Activated naive CD4-positive, alpha-beta T cell treated with anti-CD3 and anti-CD28 coated beads, Interleukin-2, amount 50 U/mL, for 24 hours (primary cell): ENCODE measurements at regions not wholly inside any gene's neighbourhood (a gene's known extent, or its start where the extent isn't known, plus 50 kb on each side); places are given as distances from the start of the nearest gene placed in this dataset.
"Not testable (repeated sequence)": the region's sequence is repeated elsewhere in the genome, so short reads cannot be mapped to it uniquely, and the experiment has no call there.

Experiments
- H3K27ac Mint-ChIP-seq: one replicate; pipeline ENCODE4 v1.8.0; 2021; ENCODE audit warnings: mild to moderate bottlenecking, mixed read lengths
- H3K27me3 Mint-ChIP-seq: one replicate; pipeline ENCODE4 v1.8.0; 2021; ENCODE audit warnings: mixed read lengths
- H3K36me3 Mint-ChIP-seq: one replicate; pipeline ENCODE4 v1.8.0; 2021; ENCODE audit warnings: mixed read lengths
- H3K4me1 Mint-ChIP-seq: one replicate; pipeline ENCODE4 v1.8.0; 2021; ENCODE audit warnings: mixed read lengths
- H3K4me3 Mint-ChIP-seq: one replicate; pipeline ENCODE4 v1.8.0; 2021; ENCODE audit warnings: mild to moderate bottlenecking, mixed read lengths
- H3K9me3 Mint-ChIP-seq: one replicate; pipeline ENCODE4 v1.8.0; 2021; ENCODE audit warnings: mixed read lengths

DNA sequence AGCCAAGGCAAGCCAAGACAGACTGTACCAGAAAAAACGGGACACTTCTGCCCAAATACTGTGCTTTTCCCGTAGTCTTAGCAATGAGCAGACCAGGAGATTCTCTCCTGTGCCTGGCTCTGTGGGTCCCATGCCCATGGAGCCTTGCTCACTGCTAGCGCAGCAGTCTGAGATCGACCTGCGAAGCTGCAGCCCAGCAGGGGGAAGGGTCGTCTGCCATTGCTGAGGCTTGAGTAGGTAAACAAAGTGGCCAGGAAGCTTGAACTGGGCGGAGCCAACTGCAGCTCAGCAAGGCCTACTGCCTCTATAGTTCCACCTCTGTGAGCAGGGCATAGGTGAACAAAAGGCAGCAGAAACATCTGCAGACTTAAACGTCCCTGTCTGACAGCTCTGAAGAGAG is 647.3 kb upstream of the C16orf82 start:
- H3K27me3 Mint-ChIP-seq, H3K36me3 Mint-ChIP-seq, H3K4me3 Mint-ChIP-seq, H3K27ac Mint-ChIP-seq, H3K4me1 Mint-ChIP-seq, H3K9me3 Mint-ChIP-seq: not testable (repeated sequence)

DNA sequence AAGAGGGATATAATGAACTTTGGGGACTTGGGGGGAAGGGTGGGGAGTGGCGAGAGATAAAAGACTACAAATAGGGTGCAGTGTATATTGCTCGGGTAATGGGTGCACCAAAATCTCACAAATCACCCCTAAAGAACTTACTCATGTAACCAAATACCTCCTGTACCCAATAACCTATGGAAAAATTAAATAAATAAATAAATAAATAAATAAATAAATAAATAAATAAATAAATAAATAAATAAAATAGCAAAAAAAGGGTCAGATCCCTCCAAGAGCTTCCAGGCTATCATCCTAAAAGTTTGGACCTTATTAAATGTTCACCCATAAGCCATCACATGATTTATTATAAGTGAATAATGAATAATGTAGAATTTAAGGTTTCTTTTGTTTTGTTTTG is 636.1 kb upstream of the C16orf82 start:
- Mint-ChIP-seq H3K4me1 (no peaks in the 10 kb centered on the region), H3K9me3 (peaks cover 6% of the 10 kb centered on the region), H3K4me3 (no peak overlapping the region), H3K27ac (no peak overlapping the region), H3K36me3 (peaks cover 2% of the 10 kb centered on the region), H3K27me3 (peaks cover 4% of the 10 kb centered on the region)

DNA sequence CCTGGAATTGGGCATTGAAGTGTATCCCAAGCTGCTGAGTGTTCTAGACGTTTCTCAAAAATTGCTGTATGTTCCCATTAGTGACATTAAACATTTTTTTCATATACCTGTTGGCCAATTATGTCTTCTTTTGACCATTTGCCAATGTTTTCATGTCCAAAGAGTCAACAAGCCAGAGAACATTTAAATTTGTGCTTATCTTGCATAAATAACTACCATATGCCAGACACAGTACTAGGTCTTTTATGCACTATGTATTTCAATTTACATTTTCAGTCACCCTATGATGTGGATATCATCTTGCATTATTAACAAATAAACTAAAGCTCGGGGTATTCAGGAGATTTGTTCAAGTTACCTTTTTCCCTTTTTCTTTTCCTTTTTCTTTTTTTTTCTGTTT is 632.9 kb upstream of the C16orf82 start:
- Mint-ChIP-seq H3K9me3 (peaks cover 1% of the 10 kb centered on the region), H3K36me3 (no peaks in the 10 kb centered on the region), H3K4me3 (no peak overlapping the region), H3K27me3 (peaks cover 2% of the 10 kb centered on the region), H3K27ac (no peak overlapping the region), H3K4me1 (no peaks in the 10 kb centered on the region)

DNA sequence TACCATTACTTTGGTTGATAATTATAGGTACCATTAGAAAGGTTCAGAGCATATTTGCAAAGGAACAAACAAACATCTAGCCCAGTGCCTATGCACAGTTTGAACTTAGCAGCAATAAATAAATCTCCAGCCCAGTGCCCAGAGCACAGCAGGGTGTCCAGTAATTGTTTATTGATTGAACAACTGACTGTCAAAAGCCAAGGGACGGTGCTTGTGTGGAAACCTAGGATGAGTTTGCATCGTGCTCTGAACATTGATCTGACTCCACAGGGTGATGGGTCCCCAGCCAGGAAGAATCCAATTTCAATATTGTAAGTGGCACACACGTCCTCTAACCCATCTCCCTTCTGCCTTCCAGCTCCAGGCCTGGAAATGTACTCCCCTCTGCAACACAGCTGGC is 625.5 kb upstream of the C16orf82 start:
- Mint-ChIP-seq H3K27ac (no peak overlapping the region), H3K36me3 (no peaks in the 10 kb centered on the region), H3K4me3 (no peak overlapping the region), H3K4me1 (no peaks in the 10 kb centered on the region), H3K27me3 (peaks cover 2% of the 10 kb centered on the region), H3K9me3 (no peaks in the 10 kb centered on the region)

DNA sequence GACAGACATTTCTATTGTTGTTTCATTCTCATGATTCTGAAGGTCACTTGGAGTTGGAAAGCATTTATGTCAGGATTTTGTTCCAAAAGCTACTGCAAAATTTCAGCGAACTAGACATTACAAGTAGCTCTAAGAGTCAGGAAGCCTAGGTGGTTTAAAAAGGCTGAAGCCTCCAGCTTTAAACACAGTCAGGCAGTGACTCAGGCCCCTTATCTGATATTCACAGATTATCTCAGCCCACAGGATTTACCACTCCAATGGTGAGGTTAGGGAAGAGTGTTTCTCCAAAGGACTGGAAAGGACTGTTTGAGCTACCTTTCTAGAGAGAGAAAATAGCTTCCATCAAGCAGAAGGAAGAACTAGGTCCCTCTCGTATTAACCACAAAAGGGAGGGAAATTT is 624.4 kb upstream of the C16orf82 start:
- no peaks in the 10 kb centered on the region for H3K9me3 Mint-ChIP-seq

DNA sequence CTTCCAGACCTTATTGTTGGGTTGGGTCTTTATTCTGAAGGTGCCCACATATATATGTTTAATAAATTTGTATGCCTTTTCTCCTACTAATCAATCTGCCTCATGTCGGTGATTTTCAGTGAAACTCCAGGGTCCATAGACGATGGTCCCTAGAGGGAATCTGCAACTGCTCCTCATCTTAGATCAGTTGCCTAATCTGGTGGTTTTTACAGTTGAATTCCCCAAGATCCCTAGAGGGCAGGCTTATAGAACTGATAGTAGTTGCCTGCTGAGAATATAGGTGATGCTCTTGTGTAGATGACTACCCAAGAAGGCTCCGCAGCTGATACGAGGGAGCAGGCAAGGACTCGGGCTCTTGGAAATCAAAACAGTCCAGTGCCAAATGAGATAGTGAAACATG is 619.2 kb upstream of the C16orf82 start:
- H3K27ac Mint-ChIP-seq: no peak overlapping the region
- H3K4me1 Mint-ChIP-seq: no peaks in the 10 kb centered on the region

More for the DNA sequence above, 624.4 kb upstream of the C16orf82 start:
- H3K36me3 Mint-ChIP-seq: no peaks in the 10 kb centered on the region
- H3K4me1 Mint-ChIP-seq: no peaks in the 10 kb centered on the region
- no peak overlapping the region for H3K4me3 Mint-ChIP-seq
- no peak overlapping the region for H3K27ac Mint-ChIP-seq
- no peaks in the 10 kb centered on the region for H3K27me3 Mint-ChIP-seq

DNA sequence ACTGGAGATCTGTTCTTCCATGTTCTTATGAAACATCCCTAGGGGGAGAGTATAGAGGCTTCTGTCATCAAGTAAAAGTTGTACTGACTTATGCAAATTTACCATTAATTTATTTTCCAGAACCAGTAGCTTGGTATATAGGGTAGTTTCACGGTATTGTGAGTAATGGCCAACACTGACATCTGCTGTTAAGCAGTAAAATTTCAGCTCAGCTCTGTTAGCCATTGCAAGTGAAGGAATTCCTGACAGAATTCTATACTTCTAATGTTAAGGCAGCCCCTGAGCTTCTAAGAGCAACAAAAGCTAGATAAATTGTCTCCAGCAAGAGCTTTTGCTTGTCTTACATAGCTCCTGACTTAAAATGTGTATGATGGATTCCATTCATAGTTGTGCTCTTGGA is 613.5 kb upstream of the C16orf82 start:
- H3K27me3 Mint-ChIP-seq: peaks cover 4% of the 10 kb centered on the region
- H3K36me3 Mint-ChIP-seq: no peaks in the 10 kb centered on the region
- no peaks in the 10 kb centered on the region for H3K9me3 Mint-ChIP-seq
- H3K27ac Mint-ChIP-seq: no peak overlapping the region
- H3K4me3 Mint-ChIP-seq: no peak overlapping the region
- no peaks in the 10 kb centered on the region for H3K4me1 Mint-ChIP-seq

More for the DNA sequence above, 619.2 kb upstream of the C16orf82 start:
- no peaks in the 10 kb centered on the region for H3K9me3 Mint-ChIP-seq
- no peaks in the 10 kb centered on the region for H3K27me3 Mint-ChIP-seq
- no peaks in the 10 kb centered on the region for H3K36me3 Mint-ChIP-seq
- H3K4me3 Mint-ChIP-seq: no peak overlapping the region

DNA sequence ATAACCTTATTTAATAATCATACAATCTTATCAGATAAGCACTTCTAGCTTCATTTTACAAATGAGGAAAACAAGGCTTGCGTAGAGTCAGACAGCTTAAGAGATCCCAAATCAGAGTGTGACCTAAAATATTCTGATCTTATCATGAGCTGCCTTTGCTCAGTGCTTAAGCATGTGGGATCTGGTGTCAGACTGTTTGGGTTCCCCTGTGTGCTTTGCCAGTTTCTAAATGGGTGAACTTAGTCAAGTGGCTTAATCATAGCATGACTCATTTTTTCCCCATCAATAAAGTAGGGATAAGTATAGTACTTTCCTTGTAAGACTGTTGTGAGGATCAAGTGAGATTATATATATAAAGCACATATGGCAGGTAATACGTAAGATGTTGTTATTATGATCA is 612.6 kb upstream of the C16orf82 start:
- Mint-ChIP-seq H3K27me3 (peaks cover 4% of the 10 kb centered on the region), H3K9me3 (no peaks in the 10 kb centered on the region), H3K27ac (no peak overlapping the region), H3K4me1 (no peaks in the 10 kb centered on the region), H3K36me3 (no peaks in the 10 kb centered on the region), H3K4me3 (no peak overlapping the region)

DNA sequence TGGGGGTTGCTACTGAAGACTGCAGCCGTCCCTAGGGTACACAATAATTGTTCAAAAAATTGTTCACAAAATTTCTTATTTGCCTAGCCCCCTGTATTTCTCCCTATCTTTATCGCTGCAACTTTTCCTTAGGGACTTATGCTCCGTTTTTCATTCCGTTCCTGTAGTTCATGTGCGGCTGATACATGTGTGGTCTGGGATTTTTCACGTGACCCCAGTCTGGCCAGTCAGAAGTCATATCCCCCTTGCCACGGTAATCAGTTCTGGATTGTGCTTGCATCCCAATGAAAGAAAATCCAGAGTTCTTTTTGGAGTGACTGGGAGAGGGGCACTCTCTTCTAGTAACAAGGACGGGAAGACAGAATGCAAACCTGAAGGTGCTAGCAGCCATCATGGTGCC is 610.7 kb upstream of the C16orf82 start:
- no peaks in the 10 kb centered on the region for H3K4me1 Mint-ChIP-seq
- no peaks in the 10 kb centered on the region for H3K36me3 Mint-ChIP-seq
- no peak overlapping the region for H3K4me3 Mint-ChIP-seq
- peaks cover 7% of the 10 kb centered on the region for H3K27me3 Mint-ChIP-seq
- no peak overlapping the region for H3K27ac Mint-ChIP-seq
- no peaks in the 10 kb centered on the region for H3K9me3 Mint-ChIP-seq

DNA sequence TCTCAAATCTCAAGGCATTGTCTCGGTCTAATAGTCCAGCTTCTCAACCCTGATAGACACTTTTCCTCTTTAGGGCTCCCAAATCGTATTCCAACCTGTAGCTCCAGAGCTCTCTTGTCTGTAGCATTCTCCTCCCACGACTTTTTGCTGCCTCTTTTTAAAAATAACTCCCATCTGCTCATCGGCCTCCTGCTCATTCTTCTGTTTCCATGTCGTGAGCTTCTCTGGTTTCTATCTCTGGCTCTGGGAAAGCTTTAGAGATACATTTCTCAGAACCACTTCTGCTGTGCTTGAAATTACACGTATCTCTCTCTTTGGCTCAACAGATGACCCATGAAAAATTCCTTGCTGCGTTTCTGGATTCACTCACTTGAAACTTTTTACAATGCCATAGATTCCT is 609.6 kb upstream of the C16orf82 start:
- no peaks in the 10 kb centered on the region for H3K4me1 Mint-ChIP-seq
- H3K4me3 Mint-ChIP-seq: no peak overlapping the region
- no peaks in the 10 kb centered on the region for H3K9me3 Mint-ChIP-seq
- no peaks in the 10 kb centered on the region for H3K36me3 Mint-ChIP-seq
- H3K27ac Mint-ChIP-seq: no peak overlapping the region
- peaks cover 9% of the 10 kb centered on the region for H3K27me3 Mint-ChIP-seq

DNA sequence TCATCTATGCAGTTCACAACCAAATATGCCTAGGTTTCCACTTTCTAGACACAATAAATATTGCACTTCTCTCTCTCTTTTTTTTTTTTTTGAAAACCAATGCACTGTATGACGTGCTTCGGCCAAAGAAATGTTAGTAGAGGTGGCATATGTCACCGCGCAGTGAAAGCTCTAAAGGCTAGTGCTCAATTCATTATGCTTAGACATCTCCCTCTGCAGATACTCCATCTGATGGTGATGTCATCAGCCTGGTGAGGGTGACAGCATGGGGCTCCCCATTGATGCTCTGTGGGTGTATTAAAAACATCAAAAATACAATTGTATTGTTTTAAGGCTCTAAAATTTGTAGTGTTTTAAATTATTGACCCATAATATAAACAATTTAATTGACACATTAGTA is 608.8 kb upstream of the C16orf82 start:
- no peaks in the 10 kb centered on the region for H3K9me3 Mint-ChIP-seq
- no peak overlapping the region for H3K4me3 Mint-ChIP-seq
- no peaks in the 10 kb centered on the region for H3K4me1 Mint-ChIP-seq
- no peaks in the 10 kb centered on the region for H3K36me3 Mint-ChIP-seq
- peaks cover 16% of the 10 kb centered on the region for H3K27me3 Mint-ChIP-seq
- no peak overlapping the region for H3K27ac Mint-ChIP-seq

DNA sequence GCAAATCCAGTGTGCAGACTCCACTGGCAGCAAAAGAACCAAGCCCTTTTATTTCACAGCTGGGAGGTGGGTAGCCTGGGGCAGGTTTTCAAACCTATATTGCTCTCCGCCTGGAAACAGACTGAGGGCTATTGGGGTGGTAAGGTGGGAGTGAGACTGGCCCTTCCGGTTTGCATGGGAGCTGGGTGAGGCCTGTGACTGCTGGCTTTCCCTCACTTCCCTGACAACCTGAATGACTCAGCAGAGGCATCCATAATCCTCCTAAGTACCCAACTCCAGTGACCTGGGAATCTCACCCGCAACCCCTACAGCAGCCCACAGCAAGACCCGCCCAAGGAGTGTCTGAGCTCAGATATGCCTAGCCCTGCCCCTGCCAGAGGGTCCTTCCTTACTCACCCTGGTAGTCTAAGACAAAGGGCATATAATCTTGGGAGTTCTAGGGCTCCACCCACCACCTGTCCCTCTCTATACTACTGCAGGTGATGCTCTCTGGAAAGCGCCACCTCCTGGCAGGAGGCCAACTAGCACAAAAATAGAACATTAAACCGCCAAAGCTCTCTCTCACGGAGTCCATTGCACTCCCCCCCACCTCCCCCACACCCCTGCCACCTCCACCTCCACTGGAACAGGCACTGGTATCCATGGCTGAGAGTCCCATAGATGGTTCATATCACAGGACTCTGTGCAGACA is 602.0 kb upstream of the C16orf82 start:
- Mint-ChIP-seq H3K27ac (no peak overlapping the region), H3K36me3 (no peaks in the 10 kb centered on the region), H3K9me3 (peaks cover 9% of the 10 kb centered on the region), H3K4me3 (no peak overlapping the region), H3K4me1 (no peaks in the 10 kb centered on the region), H3K27me3 (peaks cover 21% of the 10 kb centered on the region)

DNA sequence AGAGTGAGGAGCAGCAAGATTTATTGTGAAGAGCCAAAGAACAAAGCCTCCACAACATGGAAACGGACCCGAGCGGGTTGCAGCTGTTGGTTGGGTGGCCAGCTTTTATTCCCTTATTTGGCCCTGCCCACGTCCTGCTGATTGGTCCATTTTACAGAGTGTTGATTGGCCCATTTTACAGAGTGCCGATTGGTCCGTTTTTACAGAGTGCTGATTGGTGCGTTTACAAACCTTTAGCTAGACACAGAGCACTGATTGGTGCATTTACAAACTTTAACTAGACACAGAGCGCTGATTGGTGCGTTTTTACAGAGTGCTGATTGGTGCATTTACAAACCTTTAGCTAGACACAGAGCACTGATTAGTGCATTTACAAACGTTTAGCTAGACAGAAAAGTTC is 592.3 kb upstream of the C16orf82 start:
- not testable (repeated sequence) for H3K4me1 Mint-ChIP-seq, H3K4me3 Mint-ChIP-seq, H3K27me3 Mint-ChIP-seq, H3K27ac Mint-ChIP-seq, H3K36me3 Mint-ChIP-seq
- H3K9me3 Mint-ChIP-seq: peaks cover 36% of the 10 kb centered on the region

DNA sequence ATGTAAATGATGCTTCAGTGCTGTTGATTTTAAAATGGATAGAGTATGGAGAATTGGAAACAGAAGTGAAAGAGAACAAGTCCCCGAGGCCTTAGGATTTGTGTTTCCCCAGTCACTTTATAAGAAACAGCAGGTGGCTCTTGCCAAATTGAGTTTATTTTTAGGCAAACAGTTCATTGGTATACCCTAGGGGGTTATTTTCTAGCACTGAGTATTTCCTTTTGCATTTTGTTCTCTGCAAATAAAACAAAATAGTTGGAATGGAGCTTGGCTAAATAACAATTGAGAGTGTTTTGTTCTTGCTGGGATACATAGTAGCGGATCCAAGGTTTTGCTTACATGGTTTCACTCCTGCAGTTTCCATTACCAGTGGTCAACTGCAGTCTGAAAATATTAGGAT is 591.1 kb upstream of the C16orf82 start:
- no peak overlapping the region for H3K4me3 Mint-ChIP-seq

DNA sequence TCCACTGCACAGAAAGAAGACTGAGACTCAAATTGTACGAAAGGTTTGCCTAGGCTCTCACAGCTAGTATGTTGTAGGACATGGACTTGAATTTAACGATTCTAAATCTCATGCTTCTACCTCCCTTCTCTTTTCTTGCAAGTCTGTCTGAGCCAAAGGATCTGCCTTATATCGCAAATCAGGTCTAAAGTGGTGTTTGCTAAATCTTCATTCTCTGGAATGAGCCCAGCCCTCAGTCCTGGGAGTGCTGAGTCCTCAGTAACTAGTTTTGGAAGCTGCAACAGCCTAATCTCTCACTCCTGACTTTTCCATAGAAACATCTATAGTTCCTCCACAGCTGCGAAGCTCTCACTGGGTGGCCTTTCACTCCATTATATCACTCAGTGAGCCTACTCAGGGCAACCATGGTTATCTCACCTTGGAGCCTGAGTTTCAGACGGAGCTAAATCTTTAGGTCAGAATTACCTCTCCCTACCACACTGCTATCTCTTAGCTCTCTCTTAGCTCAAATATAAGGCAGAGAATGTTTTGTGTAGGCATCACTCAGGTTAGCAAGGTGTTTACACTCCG is 575.5 kb upstream of the C16orf82 start:
- Mint-ChIP-seq H3K9me3 (no peaks in the 10 kb centered on the region), H3K4me1 (no peaks in the 10 kb centered on the region), H3K36me3 (no peaks in the 10 kb centered on the region), H3K27me3 (peaks cover 26% of the 10 kb centered on the region), H3K27ac (no peak overlapping the region), H3K4me3 (no peak overlapping the region)

More for the DNA sequence above, 591.1 kb upstream of the C16orf82 start:
- no peaks in the 10 kb centered on the region for H3K4me1 Mint-ChIP-seq
- no peak overlapping the region for H3K27ac Mint-ChIP-seq
- H3K36me3 Mint-ChIP-seq: no peaks in the 10 kb centered on the region
- H3K27me3 Mint-ChIP-seq: peaks cover 9% of the 10 kb centered on the region
- H3K9me3 Mint-ChIP-seq: peaks cover 38% of the 10 kb centered on the region

DNA sequence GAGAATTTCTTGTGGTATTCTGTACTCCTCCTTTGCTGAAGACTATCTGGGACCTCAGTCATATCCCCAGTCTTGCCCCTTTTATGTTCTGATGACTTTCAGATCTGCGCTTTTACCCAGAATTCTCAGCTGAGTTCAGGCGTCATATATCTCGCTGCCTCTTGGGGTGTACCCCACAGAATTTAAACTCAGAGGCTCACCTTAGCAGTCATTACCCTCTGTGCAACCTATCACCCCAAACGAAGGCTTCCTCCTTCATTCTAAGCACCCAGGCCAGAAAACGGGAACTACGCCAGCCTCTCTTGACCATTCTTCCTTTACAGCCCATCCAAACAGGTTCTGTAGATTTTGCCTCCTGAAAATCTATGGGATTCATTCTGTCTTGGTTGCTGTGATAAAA is 574.8 kb upstream of the C16orf82 start:
- Mint-ChIP-seq H3K36me3 (no peaks in the 10 kb centered on the region), H3K27ac (no peak overlapping the region), H3K9me3 (no peaks in the 10 kb centered on the region), H3K27me3 (peaks cover 29% of the 10 kb centered on the region), H3K4me3 (no peak overlapping the region), H3K4me1 (no peaks in the 10 kb centered on the region)

DNA sequence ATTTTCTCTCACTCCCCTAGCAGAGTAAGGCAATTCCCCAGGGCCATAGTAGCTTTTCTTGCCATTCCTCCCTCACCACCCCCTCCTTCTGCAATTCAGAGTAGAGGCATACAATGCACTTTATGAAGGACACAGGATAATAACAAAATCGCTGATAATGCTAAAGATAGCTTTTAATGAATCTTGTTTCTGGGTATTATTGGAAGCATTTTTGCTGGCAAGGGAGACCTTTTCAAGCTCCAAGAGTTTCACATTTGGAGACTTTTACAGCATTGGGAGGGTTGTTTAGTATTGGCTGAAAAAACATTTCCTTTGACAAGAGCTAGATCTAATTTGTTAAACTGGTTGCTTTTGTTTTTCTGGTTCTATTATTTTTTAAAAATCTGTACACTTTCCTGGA is 573.0 kb upstream of the C16orf82 start:
- H3K9me3 Mint-ChIP-seq: no peaks in the 10 kb centered on the region
- no peak overlapping the region for H3K27ac Mint-ChIP-seq
- no peaks in the 10 kb centered on the region for H3K36me3 Mint-ChIP-seq
- H3K4me3 Mint-ChIP-seq: no peak overlapping the region
- peaks cover 23% of the 10 kb centered on the region for H3K27me3 Mint-ChIP-seq
- H3K4me1 Mint-ChIP-seq: no peaks in the 10 kb centered on the region
